ENCODE measurements at regions not wholly inside any gene's neighbourhood (a gene's known extent, or its start where the extent isn't known, plus 50 kb on each side); places are given as distances from the start of the nearest gene placed in this dataset.

- DNase-seq = no peak
These were observed 117.2 kb upstream of the E2F8 start for GRCh38 chr11:19357943-19358342.

GRCh38 chr11:19355601-19356000 is 114.9 kb upstream of the E2F8 start:
- DNase-seq = no peak

DNA sequence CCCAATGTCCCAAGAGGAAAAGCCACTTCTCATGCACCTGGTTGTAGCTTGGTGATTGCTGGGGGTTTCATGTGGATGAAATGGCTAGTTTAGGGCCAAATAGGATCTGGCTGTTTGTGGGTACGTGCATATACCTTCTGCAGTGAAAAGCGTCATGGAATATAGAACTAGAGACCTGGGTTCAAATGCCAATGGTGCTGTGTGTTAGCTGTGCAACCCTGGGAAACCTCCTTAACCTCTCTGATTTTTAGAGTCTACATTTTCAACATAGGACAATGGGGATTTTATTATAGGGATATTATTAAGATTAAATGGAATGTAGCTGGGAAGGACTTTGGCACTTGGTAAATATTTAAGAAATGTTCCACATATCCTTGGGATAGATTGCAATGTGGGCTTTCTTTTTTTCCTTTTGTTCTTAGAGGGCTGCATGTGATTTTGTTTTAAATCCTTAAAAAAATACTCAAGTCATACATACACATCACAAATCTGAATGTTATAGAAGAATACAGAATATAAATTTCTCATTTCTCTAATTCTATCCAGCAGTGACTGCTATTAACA is 112.6 kb upstream of the E2F8 start:
- no peak for DNase-seq

DNA sequence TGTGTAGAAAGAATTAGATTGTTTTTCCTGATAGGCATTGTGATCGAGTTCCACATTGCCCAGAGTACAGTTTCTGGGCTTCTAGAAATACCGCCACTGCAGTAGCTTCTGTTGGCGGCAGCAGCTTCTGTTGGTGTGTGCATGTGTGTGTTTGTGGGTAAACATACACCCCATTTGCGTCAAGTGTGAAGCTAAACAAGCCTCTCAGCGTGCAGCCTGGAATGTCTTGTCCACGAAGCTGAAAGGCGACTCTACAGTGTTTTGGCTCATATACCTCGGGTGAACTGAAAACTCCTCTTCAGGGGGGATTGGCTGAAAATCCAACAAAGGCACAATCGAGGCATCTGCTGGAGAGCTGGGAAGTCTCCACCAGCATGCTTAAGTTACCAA is 112.0 kb upstream of the E2F8 start:
- no peak for DNase-seq

DNA sequence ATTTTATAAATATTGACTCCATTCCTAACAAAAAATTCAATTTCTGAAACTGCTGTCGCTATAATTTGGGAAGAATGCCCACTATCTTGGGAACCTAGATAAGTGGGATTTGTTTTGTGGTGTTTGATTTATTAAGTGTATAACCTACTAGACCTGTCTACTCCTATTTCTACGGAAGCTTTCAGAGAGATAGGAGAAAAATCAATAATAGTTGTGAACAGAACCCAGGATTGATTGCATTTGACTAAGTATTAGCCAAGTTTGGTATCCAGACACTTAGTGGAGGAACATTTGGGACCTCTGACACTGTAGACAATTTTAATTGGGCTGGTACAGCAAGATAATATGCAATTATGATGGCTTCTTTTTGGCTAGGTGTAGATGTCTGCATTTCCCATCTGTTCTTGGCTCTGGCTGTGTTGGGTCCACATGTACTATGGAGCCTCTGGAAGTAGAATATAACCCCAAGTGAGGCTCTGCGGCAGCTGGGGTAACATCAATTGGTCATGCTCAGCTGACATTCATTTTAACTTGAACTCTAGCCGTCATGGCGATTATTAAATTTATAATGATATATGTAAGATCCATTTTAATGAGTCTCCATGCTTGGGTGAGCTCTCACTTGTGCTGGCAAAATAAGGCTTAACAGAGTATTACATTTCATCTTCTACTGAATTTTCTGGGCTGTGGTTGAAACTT is 111.5 kb upstream of the E2F8 start:
- no peak for DNase-seq

- no peak for DNase-seq
These were observed 110.7 kb upstream of the E2F8 start for GRCh38 chr11:19351426-19351825.

- DNase-seq = no peak
These were observed 109.4 kb upstream of the E2F8 start for GRCh38 chr11:19350160-19350559.

DNA sequence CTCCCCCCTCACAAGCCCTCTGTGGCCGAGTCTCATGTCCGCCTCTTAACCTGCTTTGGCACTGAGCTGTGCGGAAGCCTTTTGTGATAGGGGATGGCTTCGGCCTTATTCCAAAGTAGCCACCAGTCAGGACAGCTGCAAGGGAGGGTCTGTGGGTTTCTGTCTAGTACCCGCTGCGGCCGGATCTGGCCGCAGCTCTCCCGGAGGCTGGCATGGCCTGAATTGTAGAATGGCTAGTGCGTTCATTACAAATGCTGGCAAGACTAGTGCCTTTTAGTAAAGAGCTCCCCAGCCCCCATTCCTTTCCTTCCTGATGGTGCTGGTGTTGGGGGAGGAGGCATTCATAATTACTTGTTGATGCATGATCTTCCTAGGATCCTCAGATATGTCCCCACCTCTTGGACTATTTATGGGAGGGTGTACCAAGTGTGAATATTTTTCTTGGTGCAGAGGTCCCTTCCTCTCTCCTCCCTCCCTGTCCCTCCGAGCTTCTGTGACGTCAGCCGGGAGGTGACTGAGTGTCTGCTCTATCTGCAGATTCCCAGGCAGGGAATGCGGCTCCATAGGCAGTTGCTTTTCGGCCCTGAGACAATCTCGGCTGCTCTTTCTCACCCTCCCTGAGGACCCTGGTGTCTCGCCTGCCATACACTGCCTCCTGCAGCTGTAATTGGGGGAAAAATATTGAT is 108.7 kb upstream of the E2F8 start:
- no peak for DNase-seq

GRCh38 chr11:19347911-19348310 is 107.2 kb upstream of the E2F8 start:
- DNase-seq = no peak

DNA sequence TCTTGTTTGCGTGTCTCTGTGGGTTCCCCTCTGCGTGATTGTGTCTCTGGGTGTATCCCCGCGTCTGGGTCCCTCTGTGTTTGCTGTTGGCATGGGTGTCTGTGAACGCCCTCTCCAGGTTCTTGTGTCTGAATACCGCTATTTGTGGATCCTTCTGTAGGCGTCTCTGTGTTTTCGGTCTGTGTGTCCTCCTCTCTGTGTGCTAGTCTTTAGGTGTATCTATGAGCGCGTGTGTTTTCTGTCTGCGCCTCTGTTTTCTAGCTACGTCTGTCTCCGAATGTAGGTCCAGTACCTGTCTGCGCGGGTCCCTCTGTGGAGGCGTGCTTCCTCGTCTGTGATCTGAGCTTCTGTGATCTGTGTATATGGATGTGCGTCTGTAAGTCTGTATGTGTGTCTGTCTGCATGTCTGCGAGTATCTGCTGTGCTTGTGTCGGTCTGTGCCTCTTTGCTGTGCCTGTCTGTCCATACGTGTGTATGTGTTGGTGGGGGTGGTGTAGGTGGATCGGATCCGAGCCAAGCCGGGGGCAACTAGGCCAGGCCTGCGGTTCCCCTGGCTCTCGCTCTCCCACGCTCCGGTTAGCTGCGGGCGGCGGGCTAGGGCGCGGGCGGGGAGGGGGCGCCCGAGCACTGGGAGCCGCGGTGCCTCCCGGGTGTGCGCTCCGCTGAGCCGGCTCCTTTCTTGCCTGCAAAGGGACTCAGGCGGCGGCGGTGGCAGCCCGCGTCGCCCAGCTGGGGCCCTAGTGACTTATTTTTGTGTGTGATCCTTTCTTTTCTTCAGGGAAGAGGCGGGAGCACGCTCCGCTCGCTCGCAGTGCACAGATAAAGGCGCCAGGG is 105.3 kb upstream of the E2F8 start:
- DNase-seq = no peak

DNA sequence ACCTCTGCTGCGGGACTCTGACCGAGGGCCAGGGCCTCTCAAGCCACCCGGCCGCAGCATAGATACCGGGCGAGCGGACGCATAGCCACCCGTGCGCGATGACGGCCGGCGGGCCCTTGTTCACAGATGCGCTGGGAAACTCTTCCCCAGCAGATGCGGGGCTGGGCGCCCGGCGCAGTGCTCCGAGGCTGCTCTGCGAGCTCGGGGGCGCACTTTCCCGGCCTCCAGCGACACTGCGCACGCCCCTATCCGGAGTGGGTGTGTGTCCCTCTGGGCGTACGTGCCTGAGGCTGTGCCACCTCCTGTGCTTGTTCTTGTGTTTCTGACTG is 104.7 kb upstream of the E2F8 start:
- no peak for DNase-seq

- DNase-seq = no peak
These were observed 104.1 kb upstream of the E2F8 start for GRCh38 chr11:19344661-19345518.

GRCh38 chr11:19342036-19342435 is 101.3 kb upstream of the E2F8 start:
- no peak for DNase-seq

- no peak for DNase-seq
These were observed 97.6 kb upstream of the E2F8 start for GRCh38 chr11:19338375-19338774.

- no peak for DNase-seq
These were observed 97.0 kb upstream of the E2F8 start for GRCh38 chr11:19337779-19338178.

GRCh38 chr11:19336331-19336730 is 95.6 kb upstream of the E2F8 start:
- DNase-seq = no peak

GRCh38 chr11:19332476-19332875 is 91.7 kb upstream of the E2F8 start:
- no peak for DNase-seq

DNA sequence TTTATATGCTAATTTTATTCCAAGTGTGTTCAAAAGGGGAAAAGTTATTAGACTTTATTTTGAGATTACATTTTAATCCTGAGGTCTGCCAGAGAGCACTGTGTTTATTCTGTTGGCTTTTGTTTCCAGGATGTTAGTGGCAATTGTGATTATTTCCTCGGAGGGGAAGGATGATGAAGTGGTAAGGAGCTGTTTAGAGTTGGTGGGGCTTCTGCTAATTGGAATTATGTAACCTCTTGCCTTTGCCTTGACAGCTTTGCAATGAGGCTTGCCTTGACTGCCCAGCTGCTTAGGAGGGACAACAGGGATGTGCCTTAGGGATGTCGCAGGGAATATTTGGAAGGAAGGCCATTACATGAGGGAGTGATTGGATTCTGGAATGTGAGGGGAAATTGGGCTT is 89.7 kb upstream of the E2F8 start:
- no peak for DNase-seq

DNA sequence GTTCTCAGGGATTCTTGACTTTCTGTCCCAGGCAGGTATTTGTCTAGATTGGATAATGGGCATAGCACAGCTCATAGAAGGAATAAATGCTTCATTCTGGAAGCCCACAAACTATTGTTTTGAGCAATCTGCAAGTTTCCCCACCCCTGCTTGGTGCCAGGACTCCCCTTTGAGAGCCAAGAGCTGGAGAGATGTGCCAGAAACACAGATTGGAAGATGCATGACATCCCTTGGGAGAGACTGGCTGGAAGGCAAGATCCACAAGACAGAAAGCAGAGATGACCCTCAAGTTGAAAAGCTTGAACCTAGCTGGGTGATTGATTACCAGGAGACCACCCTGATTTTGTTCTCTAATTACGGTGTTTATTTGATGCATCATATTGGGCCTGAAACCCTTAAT is 89.2 kb upstream of the E2F8 start:
- no peak for DNase-seq

GRCh38 chr11:19328586-19329311 is 88.0 kb upstream of the E2F8 start:
- no peak for DNase-seq

GRCh38 chr11:19327280-19327679 is 86.5 kb upstream of the E2F8 start:
- DNase-seq = no peak

- no peak for DNase-seq
These were observed 85.8 kb upstream of the E2F8 start for GRCh38 chr11:19326499-19326898.
